Thyroid gland (tissue), 4 donors: ENCODE measurements at regions not wholly inside any gene's neighbourhood (a gene's known extent, or its start where the extent isn't known, plus 50 kb on each side); places are given as distances from the start of the nearest gene placed in this dataset.

Experiments used
- POLR2A ChIP-seq, 2 donors: fragments of 450-650 bp; IDR thresholded peaks; one replicate each; pipeline ENCODE4 v1.6.1; 2017; ENCODE audit warnings: antibody characterized with exemption in 2 of 2, mild to moderate bottlenecking in 2 of 2, moderate library complexity in 1 of 2
- TF ChIP-seq, protein P1 (sequence below), 6 experiments: fragments of 200-600 bp in 3 of 6; fragments of 450-650 bp in 3 of 6; sonication (generic) in 3 of 6; IDR thresholded peaks; one replicate each; pipeline ENCODE4 v1.5.1; 2016 to 2019; ENCODE audit warnings: antibody characterized with exemption in 6 of 6, mild to moderate bottlenecking in 2 of 6, inconsistent platforms in 1 of 6, moderate library complexity in 1 of 6

DNA sequence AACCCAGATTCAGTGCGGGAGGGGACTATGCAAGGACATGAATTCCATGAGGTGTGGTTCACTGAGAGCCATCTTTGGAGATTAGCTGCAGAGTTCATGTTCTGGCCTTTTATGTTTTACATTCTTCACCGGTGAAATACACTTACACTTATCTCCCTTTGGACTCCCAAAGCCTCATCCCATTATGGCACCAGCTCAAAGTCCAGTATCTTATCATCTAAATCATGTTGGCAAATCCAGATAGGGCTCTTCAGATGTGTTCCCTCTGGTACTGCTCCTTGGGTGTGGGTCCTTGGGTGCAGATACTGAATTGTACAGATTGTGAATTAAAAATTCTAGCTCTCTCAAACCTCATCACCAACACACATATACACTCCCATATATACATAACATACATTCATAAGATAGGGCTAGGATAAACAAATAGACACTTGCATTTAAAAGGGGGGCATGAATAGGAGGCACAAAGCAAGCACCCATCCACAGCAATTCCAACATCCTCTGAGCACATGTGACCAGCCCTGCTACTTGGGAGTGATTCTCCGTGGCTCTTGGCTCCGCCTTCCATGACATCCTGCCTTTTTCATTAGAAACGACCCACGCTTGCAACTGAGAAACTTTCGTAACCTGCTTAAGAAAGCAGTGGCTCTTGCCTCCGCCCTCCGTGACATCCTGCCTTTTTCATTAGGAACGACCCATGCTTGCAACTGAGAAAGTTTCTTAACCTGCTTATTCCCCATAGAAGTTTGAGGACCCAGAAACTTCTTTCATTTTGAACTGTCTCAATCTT, 53.6 kb upstream of the LRRC1 start:
- TF ChIP-seq, protein P1, sequence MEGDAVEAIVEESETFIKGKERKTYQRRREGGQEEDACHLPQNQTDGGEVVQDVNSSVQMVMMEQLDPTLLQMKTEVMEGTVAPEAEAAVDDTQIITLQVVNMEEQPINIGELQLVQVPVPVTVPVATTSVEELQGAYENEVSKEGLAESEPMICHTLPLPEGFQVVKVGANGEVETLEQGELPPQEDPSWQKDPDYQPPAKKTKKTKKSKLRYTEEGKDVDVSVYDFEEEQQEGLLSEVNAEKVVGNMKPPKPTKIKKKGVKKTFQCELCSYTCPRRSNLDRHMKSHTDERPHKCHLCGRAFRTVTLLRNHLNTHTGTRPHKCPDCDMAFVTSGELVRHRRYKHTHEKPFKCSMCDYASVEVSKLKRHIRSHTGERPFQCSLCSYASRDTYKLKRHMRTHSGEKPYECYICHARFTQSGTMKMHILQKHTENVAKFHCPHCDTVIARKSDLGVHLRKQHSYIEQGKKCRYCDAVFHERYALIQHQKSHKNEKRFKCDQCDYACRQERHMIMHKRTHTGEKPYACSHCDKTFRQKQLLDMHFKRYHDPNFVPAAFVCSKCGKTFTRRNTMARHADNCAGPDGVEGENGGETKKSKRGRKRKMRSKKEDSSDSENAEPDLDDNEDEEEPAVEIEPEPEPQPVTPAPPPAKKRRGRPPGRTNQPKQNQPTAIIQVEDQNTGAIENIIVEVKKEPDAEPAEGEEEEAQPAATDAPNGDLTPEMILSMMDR (IDR thresholded peaks at IDR 0.05), result no peak
- TF ChIP-seq POLR2A (IDR thresholded peaks at IDR 0.05), result no peak
